ENCODE measurements at regions not wholly inside any gene's neighbourhood (a gene's known extent, or its start where the extent isn't known, plus 50 kb on each side); places are given as distances from the start of the nearest gene placed in this dataset. TPM values are rescaled to one million over a fixed set of nuclear protein-coding genes. Genes with fewer than 3 reads are reported as not detected.

DNA sequence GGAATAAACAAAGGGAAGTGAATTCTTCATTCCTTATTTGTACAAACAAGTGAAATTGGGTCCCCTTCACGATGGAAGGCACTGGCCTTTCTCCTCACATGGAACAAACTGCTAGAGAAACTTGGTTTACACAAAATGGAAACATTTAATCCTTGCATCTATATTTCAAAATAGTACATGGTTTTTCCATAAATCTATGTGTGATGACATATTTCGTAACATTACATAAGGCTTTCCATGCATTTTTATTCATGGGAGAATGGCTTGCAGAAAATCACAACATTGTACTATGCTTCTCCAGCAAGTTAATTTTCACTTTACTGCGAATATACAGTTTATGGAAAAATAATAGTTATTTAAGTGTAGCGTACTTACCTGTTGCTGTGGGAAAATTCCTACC is 81.0 kb upstream of the CDIN1 start:
- intact Hi-C loops (cut with DNase I), result loop anchor here (10.0 kb wide), 1 partner anchor 616 kb away; no protein-coding TSS in a partner anchor
- DNase-seq (ENCODE audit: low spot score), result no peak

DNA sequence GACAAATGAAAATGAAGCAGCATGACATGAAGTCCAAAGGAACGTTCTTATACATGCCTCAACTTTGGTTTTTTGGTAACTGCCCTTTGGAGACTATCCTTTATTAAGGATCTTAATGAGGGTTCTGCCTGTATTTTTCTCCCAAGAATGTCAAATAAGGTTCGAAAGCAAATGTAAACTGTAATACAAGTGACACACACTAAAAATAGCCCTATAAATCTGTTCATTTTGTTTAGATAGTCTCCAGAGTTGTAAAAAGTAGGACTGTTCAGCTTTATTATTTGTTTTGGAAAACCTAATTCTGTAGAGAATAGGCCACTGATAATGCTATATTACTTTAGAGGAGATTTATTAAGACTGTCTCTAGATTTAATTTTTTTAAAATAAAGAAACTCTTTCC is 80.5 kb upstream of the CDIN1 start:
- intact Hi-C loops (cut with DNase I), result loop anchor here (10.0 kb wide), 1 partner anchor 616 kb away; no protein-coding TSS in a partner anchor
- DNase-seq (ENCODE audit: low spot score), result no peak

DNA sequence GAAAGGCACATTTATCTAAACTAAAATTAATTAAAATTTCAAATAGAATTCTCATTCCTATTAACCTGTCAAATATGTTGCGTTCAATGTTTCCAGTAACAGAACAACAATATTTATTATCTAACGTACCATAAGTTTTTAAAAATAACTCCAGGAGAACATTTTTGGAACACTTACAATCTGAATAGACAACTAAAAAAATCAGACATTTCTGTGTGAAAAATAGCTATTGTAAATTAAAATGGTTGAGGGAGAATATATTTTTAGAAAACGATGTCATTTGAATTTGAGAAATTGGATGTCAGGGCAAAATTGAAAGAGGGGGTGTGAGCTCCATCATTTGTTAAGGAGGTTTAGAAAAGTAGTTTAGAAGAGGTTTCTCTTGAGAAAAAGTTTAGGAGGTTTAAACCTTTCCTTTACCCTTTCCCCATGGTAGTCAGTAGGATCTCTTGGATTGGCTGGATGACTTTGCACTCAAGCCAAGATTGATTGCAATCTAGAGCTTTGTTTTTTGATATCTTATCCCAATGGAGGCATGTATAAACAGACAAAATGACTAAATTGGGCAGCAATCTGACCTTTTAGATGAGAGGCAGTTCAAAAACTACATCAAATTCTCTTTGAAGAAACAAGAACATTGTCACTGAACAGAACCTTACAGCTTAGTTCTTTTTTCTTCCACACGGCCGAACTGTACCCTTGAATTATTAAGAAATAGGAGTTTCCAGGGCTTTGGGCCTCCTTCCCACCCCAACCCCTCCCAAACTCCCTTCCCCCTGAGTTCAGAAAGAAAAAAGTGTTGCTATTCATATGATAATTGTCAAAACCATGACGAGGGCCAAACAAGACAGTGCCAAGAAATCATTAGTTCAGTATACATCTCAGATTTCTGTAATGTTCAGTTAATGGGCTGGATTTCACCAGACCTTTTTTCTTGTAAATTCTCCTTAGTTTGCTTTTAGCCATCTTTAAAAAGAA is 79.7 kb upstream of the CDIN1 start:
- intact Hi-C loops (cut with DNase I), result loop anchor here (5.0 to 10.0 kb wide), 2 partner anchors 378 to 615 kb away; no protein-coding TSS in a partner anchor

DNA sequence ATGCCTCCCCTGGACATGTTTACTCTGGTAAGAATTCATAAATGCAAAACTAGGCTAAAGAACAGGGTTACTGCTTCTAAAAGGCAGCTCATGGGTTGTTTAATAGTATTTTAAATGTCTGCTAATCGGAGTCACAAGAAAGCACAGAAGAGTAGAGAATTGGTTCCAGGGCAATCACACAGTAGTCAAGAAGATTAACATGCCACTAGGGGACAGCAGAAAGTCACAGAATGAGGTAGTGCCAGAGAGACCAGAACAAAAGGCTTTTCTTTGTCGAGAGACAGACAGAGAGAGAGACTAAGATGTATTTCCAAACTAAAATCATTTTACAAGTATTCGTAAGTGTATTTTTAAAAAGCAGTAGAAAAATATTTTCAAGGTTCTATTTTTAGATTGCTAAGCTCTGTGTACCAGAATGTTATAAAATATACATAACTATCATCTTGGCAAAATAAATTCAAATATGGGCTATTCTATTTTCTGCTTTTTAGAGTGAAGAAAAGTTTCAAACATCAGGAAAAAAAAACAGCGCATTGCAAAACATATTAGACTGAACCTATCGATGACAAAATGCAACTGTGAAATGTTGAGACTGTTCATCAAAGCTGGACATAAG is 78.3 kb upstream of the CDIN1 start:
- intact Hi-C loops (cut with DNase I), result loop anchor here (5.0 kb wide), 1 partner anchor 376 kb away; no protein-coding TSS in a partner anchor
- no peak for DNase-seq (ENCODE audit: low spot score)

More for the DNA sequence above, 79.7 kb upstream of the CDIN1 start:
- no peak for DNase-seq (ENCODE audit: low spot score)

DNA sequence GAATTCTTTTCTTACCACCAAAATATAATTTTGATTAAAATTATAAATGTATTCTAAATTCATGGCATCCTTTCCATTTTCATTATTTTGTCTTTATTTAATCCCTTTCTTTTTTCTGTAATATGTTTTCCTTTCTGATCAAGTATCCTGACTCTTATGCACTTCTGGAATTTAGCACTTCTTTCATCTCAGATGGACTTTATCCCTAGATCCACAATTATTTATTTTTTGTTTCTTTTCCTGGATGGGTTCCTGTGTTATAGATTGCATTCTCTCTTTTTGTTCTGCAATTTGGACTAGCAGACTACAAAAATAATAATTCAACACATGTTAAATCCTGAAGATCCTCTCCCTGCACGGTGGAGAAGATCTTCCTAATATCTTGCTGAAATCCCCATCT is 76.9 kb upstream of the CDIN1 start:
- no peak for DNase-seq (ENCODE audit: low spot score)
- intact Hi-C loops (cut with DNase I), result loop anchor here (5.0 kb wide), 1 partner anchor 375 kb away; no protein-coding TSS in a partner anchor

DNA sequence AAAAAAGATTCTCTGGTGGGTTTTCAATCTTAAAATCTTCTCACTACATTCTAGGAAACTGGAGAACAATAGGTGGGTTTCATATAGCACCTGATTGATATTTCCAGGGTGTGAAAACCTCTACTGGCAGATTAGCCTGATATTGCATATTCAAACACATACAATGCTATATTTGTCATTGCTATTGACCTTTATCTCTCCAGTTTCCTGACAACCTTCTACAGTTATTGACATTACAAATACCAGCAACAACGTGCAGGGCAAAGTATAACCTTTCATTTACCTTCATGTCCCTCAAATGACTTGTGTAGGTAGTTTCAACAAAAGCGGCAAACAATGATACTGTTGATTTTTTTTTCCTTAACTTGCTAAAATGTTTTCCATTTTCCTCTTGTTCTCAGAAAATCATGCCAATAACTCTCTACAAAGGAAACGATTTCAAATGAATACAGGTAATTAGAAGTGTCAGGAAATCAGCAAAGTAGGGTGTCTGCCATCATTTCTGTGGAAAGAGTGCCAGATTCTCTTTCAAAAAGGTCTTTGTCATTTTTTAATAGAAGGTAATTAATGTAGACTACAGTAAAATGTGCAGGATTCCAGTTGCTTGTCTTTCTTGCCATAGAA is 72.6 kb upstream of the CDIN1 start:
- no peak for DNase-seq (ENCODE audit: low spot score)
- intact Hi-C loops (cut with DNase I), result no loop called here

DNA sequence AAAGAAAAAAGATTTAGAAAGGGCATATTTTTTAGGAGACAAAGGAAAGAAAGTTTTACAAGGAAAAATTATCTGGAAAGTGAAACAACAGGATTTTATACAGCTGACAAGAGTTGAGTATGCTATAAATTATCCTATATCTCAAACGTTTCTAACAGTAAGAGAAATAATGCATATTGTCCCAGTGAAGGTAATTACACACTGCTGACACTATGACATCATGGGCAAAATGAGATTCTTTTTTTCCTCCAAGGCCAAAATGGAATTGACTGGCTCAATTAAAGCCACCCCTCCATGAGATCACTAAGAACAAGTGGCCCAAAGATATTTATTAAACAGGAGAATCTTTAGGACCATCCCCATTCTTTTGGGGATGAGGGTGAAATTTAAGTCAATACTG is 72.0 kb upstream of the CDIN1 start:
- DNase-seq (ENCODE audit: low spot score), result no peak
- intact Hi-C loops (cut with DNase I), result no loop called here

DNA sequence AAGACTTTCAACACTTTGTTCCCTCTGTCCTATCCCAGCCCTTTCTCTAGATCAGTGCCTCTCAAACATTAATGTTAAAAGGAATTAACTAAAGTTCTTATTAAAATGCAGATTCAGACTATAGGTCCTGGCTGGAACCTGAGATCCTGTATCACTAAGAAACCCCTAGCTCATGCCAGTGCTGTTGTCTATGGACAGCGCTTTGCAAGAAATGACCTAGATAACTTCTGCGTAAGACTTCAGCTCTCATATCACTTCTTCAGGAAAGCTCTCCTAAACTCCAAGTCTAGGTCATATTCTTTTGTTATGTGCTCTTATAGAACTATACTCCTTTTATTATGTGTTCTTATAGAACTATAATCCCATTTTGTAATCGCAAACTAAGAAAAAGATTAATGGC is 67.8 kb upstream of the CDIN1 start:
- DNase-seq (ENCODE audit: low spot score), result no peak

DNA sequence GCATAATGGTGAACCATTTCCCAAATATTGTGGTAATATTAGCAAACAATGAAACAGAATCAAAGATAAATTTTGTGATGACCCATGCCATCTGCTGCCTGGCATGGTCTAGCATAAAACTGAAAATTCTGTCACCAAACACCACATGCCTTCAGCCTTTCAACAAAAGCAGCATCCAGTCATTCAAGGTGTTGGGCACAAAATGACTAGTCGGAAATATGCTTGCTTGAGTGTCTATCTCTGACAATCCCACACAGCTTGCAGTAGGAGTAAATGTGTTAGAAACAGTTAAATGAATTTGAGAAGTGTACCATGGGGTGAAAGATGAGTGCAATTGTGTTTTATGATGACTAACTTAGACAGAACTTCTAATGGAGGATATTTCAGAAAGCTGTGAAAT is 61.7 kb upstream of the CDIN1 start:
- intact Hi-C loops (cut with DNase I), result no loop called here
- DNase-seq (ENCODE audit: low spot score), result no peak

More for the DNA sequence above, 67.8 kb upstream of the CDIN1 start:
- intact Hi-C loops (cut with DNase I), result no loop called here

DNA sequence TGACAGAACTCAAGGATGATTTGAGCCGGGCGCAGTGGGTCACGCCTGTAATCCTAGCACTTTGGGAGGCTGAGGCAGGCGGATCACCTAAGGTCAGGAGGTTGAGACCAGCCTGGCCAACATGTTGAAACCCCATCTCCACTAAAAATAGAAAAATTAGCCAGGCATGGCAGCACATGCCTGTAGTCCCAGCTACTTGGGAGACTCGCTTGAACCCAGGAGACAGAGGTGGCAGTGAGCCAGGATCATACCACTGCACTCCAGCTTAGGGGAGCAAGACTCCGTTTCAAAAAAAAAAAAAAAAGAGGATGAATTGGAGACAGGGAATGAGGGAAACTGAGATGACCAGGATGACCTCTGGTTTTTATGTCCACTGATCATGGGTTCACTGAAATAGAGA is 60.4 kb upstream of the CDIN1 start:
- DNase-seq (ENCODE audit: low spot score), result no peak
- intact Hi-C loops (cut with DNase I), result no loop called here

DNA sequence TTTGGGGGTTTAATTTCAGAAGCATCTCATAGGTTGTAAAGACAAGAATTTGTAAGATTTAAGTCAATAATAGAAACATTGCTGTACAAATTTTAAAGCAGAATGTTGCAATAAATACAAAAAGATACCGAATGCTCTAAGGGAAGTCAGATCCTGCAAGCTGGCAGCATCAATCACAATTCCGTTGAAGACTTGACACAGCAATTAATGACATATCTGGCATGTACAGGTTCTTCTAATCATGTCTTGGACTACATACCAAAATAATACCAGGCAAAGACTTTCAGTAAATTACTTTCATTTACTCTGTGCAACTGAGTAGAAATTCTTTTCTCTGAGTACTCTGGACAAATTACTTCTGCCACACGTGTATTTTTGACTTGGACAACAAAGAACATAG is 54.0 kb upstream of the CDIN1 start:
- DNase-seq (ENCODE audit: low spot score), result no peak
- intact Hi-C loops (cut with DNase I), result no loop called here

DNA sequence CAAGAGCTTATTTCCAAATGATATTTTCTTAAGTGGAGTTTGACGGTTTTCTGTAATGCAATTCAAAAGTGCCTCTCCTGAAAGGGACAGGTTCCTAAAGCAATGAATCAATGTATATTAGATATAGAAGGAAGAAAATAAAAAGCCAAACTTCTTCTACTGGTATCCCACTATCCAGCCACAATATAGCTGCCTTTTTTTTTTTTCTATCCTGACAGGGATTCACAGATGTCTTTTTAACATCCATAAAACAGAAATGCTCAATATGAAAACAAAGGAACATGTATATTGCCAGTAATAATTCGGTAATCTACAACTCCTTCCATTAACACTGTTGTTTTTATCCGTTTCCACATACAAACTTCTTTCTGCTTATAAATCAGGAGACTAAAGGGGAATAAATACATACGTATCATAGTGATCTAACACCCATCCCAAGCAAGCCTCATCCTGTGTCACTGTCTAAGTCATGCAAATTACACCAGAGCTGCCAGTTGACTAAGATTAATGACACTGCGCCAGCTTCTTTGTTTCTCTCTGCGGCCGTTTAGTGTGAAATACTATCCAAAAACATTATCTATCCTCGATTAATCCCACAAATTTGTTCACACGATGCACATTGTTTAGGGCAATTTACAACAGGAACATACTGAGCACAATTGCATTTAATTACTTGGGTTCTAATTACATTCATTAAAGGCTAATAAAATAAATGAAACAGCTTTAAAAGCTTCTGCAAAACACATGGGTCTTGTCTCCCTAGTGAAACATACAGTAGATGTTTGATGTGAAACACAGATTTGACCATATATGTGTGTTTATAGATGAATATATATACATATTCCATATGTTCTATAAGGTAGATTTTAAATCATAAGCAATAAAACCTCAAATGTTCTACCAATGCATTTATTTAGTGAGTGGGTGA is 51.9 kb upstream of the CDIN1 start:
- intact Hi-C loops (cut with DNase I), result no loop called here
- DNase-seq (ENCODE audit: low spot score), result no peak

DNA sequence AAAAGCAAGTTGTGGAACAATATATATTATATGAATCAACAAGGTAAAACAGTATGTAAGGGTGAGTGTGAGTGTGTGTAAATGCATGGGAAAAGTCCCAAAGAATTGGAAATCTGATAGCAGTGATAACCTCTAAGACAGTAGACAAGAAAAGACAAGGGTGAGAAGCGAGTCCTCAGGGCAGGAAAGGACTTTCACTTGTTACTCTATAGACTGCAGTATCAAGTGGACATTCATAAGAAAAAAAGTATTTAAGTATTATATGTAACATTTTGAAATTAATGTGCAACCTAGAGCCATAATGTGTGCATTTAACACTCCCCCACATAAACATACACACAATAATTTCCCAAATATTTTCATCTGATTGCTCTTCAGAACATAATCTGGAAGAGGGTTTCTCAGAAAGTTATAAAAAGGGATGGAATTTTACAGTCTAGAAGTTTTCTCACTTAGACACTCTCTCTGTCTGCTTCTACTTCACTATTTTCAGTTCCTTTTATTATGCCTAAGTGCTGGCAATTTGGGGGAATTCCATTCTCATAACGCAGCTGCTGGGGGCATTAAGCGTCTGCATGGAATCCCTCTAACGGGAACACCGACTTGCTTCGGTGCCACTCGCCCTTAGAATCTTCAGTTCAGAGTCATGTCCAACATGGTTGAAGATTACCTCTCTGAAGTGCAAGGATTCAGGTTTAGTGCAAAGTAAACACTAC is 50.0 kb upstream of the CDIN1 start:
- no peak for DNase-seq (ENCODE audit: low spot score)
- intact Hi-C loops (cut with DNase I), result no loop called here

Small RNAs in the stretch of these regions (microRNA-seq; reads per million reads assigned to microRNA genes)
- not detected for gene MIR4510
